ENCODE measurements at regions not wholly inside any gene's neighbourhood (a gene's known extent, or its start where the extent isn't known, plus 50 kb on each side); places are given as distances from the start of the nearest gene placed in this dataset.

DNA sequence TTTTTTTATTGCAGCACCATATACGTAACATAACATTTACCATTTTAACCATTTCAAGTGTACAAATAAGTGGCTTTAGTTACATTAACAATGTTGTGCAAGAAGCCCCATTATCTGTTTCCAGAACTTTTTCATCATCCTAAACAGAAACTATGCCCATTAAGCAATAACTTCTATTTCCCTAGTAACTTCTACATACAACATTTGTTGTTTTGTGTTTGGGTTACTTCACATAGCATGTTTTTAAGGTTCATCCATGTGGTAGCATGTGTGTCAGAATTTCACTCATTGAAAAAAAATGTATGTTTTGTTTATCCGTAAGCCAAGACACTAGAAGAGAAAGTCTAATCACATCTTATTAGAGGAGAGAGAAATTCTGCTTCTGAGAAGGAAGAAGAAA, 450.5 kb upstream of the PDZRN3 start:
- no peak for TF ChIP-seq CTCF (IDR thresholded peaks at IDR 0.05)
- no peak for TF ChIP-seq POLR2A (IDR thresholded peaks at IDR 0.05)
- TF ChIP-seq POLR2AphosphoS5 (IDR thresholded peaks at IDR 0.05), result no peak

Data from prostate gland (tissue), 2 donors.